ENCODE measurements at regions not wholly inside any gene's neighbourhood (a gene's known extent, or its start where the extent isn't known, plus 50 kb on each side); places are given as distances from the start of the nearest gene placed in this dataset.

GRCh38 chr1:189117072-189117770, 1360.4 kb downstream of the BRINP3 start:
- Histone ChIP-seq H3K4ac (ENCODE audit: low read depth, low read length) (no peak overlapping the region), H3K4me3 (ENCODE audit: low read depth, low read length) (no peak overlapping the region), H3K79me2 (ENCODE audit: control insufficient read depth, insufficient read depth, low read length, poor library complexity) (no peaks in the 10 kb centered on the region), H3K23ac (ENCODE audit: low read length) (no peak overlapping the region), H3K14ac (ENCODE audit: low read length) (no peak overlapping the region), H3K27ac (ENCODE audit: low read depth, low read length) (no peak overlapping the region), H3K79me1 (ENCODE audit: low read length) (no peaks in the 10 kb centered on the region), H2AFZ (ENCODE audit: insufficient read depth, low read length, poor library complexity) (no peak overlapping the region), H3K27me3 (ENCODE audit: insufficient read depth, low read length) (no peaks in the 10 kb centered on the region), H3K9me3 (ENCODE audit: insufficient read depth, low read depth, low read length) (no peaks in the 10 kb centered on the region), H2BK5ac (ENCODE audit: low read depth, low read length, poor library complexity) (no peak overlapping the region), H3K4me2 (ENCODE audit: low read length) (no peak overlapping the region), H2BK12ac (ENCODE audit: low read length) (no peak overlapping the region), H2AK5ac (ENCODE audit: low read length) (no peak overlapping the region), H3K9ac (ENCODE audit: low read length) (no peak overlapping the region), H4K91ac (ENCODE audit: low read depth, low read length) (no peak overlapping the region), H3K36me3 (ENCODE audit: control insufficient read depth in 1 of 2, insufficient read depth in 2 of 2, low read length in 2 of 2) (no peaks in the 10 kb centered on the region), H4K8ac (ENCODE audit: low read depth, low read length) (no peak overlapping the region), H4K12ac (ENCODE audit: low read depth, low read length) (no peak overlapping the region), H2BK120ac (ENCODE audit: insufficient read depth, low read length, poor library complexity) (no peak overlapping the region), H3K18ac (ENCODE audit: low read length) (no peak overlapping the region), H3K4me1 (ENCODE audit: control insufficient read depth in 1 of 2, insufficient read depth in 2 of 2, low read length in 2 of 2) (no peaks in the 10 kb centered on the region)
- WGBS (ENCODE audit: extremely low coverage, insufficient coverage, insufficient read length) = no CpG with 5 or more reads among the region's 4 CpGs
- no peak for DNase-seq

- H4K12ac ChIP-seq (ENCODE audit: low read depth, low read length) = no peak overlapping the region
- DNase-seq = peak; percentile 10 to 63
- H3K79me1 ChIP-seq (ENCODE audit: low read length) = no peaks in the 10 kb centered on the region
- no peaks in the 10 kb centered on the region for H3K79me2 ChIP-seq (ENCODE audit: control insufficient read depth, insufficient read depth, low read length, poor library complexity)
- H2BK12ac ChIP-seq (ENCODE audit: low read length) = no peak overlapping the region
- H3K23ac ChIP-seq (ENCODE audit: low read length) = no peak overlapping the region
- H3K4me3 ChIP-seq (ENCODE audit: low read depth, low read length) = no peak overlapping the region
- H3K4me1 ChIP-seq (ENCODE audit: control insufficient read depth in 1 of 2, insufficient read depth in 2 of 2, low read length in 2 of 2) = no peaks in the 10 kb centered on the region
- H4K8ac ChIP-seq (ENCODE audit: low read depth, low read length) = no peak overlapping the region
- H3K27ac ChIP-seq (ENCODE audit: low read depth, low read length) = no peak overlapping the region
- H2BK120ac ChIP-seq (ENCODE audit: insufficient read depth, low read length, poor library complexity) = no peak overlapping the region
- H3K9me3 ChIP-seq (ENCODE audit: insufficient read depth, low read depth, low read length) = peaks cover 2% of the 10 kb centered on the region
- H3K9ac ChIP-seq (ENCODE audit: low read length) = no peak overlapping the region
- no peak overlapping the region for H4K91ac ChIP-seq (ENCODE audit: low read depth, low read length)
- H3K27me3 ChIP-seq (ENCODE audit: insufficient read depth, low read length) = no peaks in the 10 kb centered on the region
- H2AFZ ChIP-seq (ENCODE audit: insufficient read depth, low read length, poor library complexity) = no peak overlapping the region
- no peak overlapping the region for H3K18ac ChIP-seq (ENCODE audit: low read length)
- H3K4ac ChIP-seq (ENCODE audit: low read depth, low read length) = no peak overlapping the region
- H2AK5ac ChIP-seq (ENCODE audit: low read length) = no peak overlapping the region
- H3K14ac ChIP-seq (ENCODE audit: low read length) = no peak overlapping the region
- no peaks in the 10 kb centered on the region for H3K36me3 ChIP-seq (ENCODE audit: control insufficient read depth in 1 of 2, insufficient read depth in 2 of 2, low read length in 2 of 2)
- no peak overlapping the region for H3K4me2 ChIP-seq (ENCODE audit: low read length)
- H2BK5ac ChIP-seq (ENCODE audit: low read depth, low read length, poor library complexity) = no peak overlapping the region
- no CpG with 5 or more reads among the region's 2 CpGs for WGBS (ENCODE audit: extremely low coverage, insufficient coverage, insufficient read length)
Observed at GRCh38 chr1:189121941-189122340, 1355.7 kb downstream of the BRINP3 start.

GRCh38 chr1:189125694-189126093, 1352.0 kb downstream of the BRINP3 start:
- H3K9me3 ChIP-seq (ENCODE audit: insufficient read depth, low read depth, low read length) = peaks cover 2% of the 10 kb centered on the region
- H3K14ac ChIP-seq (ENCODE audit: low read length) = no peak overlapping the region
- no peaks in the 10 kb centered on the region for H3K79me1 ChIP-seq (ENCODE audit: low read length)
- DNase-seq = no peak
- H3K4ac ChIP-seq (ENCODE audit: low read depth, low read length) = no peak overlapping the region
- H3K23ac ChIP-seq (ENCODE audit: low read length) = no peak overlapping the region
- H3K4me3 ChIP-seq (ENCODE audit: low read depth, low read length) = no peak overlapping the region
- no peak overlapping the region for H2BK5ac ChIP-seq (ENCODE audit: low read depth, low read length, poor library complexity)
- no peaks in the 10 kb centered on the region for H3K27me3 ChIP-seq (ENCODE audit: insufficient read depth, low read length)
- H3K4me2 ChIP-seq (ENCODE audit: low read length) = no peak overlapping the region
- no peak overlapping the region for H3K9ac ChIP-seq (ENCODE audit: low read length)
- H2AFZ ChIP-seq (ENCODE audit: insufficient read depth, low read length, poor library complexity) = no peak overlapping the region
- H3K27ac ChIP-seq (ENCODE audit: low read depth, low read length) = no peak overlapping the region
- no peaks in the 10 kb centered on the region for H3K36me3 ChIP-seq (ENCODE audit: control insufficient read depth in 1 of 2, insufficient read depth in 2 of 2, low read length in 2 of 2)
- H2AK5ac ChIP-seq (ENCODE audit: low read length) = no peak overlapping the region
- no peak overlapping the region for H4K8ac ChIP-seq (ENCODE audit: low read depth, low read length)
- H2BK12ac ChIP-seq (ENCODE audit: low read length) = no peak overlapping the region
- no peak overlapping the region for H4K91ac ChIP-seq (ENCODE audit: low read depth, low read length)
- H3K18ac ChIP-seq (ENCODE audit: low read length) = no peak overlapping the region
- H3K4me1 ChIP-seq (ENCODE audit: control insufficient read depth in 1 of 2, insufficient read depth in 2 of 2, low read length in 2 of 2) = no peaks in the 10 kb centered on the region
- WGBS (ENCODE audit: extremely low coverage, insufficient coverage, insufficient read length) = no CpG with 5 or more reads among the region's 2 CpGs
- H4K12ac ChIP-seq (ENCODE audit: low read depth, low read length) = no peak overlapping the region
- H2BK120ac ChIP-seq (ENCODE audit: insufficient read depth, low read length, poor library complexity) = no peak overlapping the region
- H3K79me2 ChIP-seq (ENCODE audit: control insufficient read depth, insufficient read depth, low read length, poor library complexity) = no peaks in the 10 kb centered on the region

GRCh38 chr1:189131576-189131975, 1346.1 kb downstream of the BRINP3 start:
- Histone ChIP-seq H4K91ac (ENCODE audit: low read depth, low read length) (no peak overlapping the region), H3K36me3 (ENCODE audit: control insufficient read depth in 1 of 2, insufficient read depth in 2 of 2, low read length in 2 of 2) (no peaks in the 10 kb centered on the region), H3K27me3 (ENCODE audit: insufficient read depth, low read length) (no peaks in the 10 kb centered on the region), H3K4ac (ENCODE audit: low read depth, low read length) (no peak overlapping the region), H2AFZ (ENCODE audit: insufficient read depth, low read length, poor library complexity) (no peak overlapping the region), H3K23ac (ENCODE audit: low read length) (no peak overlapping the region), H3K79me1 (ENCODE audit: low read length) (no peaks in the 10 kb centered on the region), H3K9ac (ENCODE audit: low read length) (no peak overlapping the region), H3K4me3 (ENCODE audit: low read depth, low read length) (no peak overlapping the region), H3K27ac (ENCODE audit: low read depth, low read length) (no peak overlapping the region), H4K12ac (ENCODE audit: low read depth, low read length) (no peak overlapping the region), H3K18ac (ENCODE audit: low read length) (no peak overlapping the region), H2BK12ac (ENCODE audit: low read length) (no peak overlapping the region), H3K14ac (ENCODE audit: low read length) (no peak overlapping the region), H3K9me3 (ENCODE audit: insufficient read depth, low read depth, low read length) (no peaks in the 10 kb centered on the region), H3K4me2 (ENCODE audit: low read length) (no peak overlapping the region), H2BK5ac (ENCODE audit: low read depth, low read length, poor library complexity) (no peak overlapping the region), H4K8ac (ENCODE audit: low read depth, low read length) (no peak overlapping the region), H2AK5ac (ENCODE audit: low read length) (no peak overlapping the region), H2BK120ac (ENCODE audit: insufficient read depth, low read length, poor library complexity) (no peak overlapping the region), H3K4me1 (ENCODE audit: control insufficient read depth in 1 of 2, insufficient read depth in 2 of 2, low read length in 2 of 2) (no peaks in the 10 kb centered on the region), H3K79me2 (ENCODE audit: control insufficient read depth, insufficient read depth, low read length, poor library complexity) (no peaks in the 10 kb centered on the region)
- no CpG with 5 or more reads among the region's 3 CpGs for WGBS (ENCODE audit: extremely low coverage, insufficient coverage, insufficient read length)
- peak in 1 of 2 donors; percentile 2 for DNase-seq

All from trophoblast cell (in vitro differentiated cells and primary cell).